Coronary artery (tissue), 2 donors: ENCODE measurements at regions not wholly inside any gene's neighbourhood (a gene's known extent, or its start where the extent isn't known, plus 50 kb on each side); places are given as distances from the start of the nearest gene placed in this dataset.

Source experiments
- DNase-seq: peaks from one replicate; pipeline ENCODE4 v3.0.0-alpha.2; 2017; ENCODE audit warnings: low spot score
- H3K27ac ChIP-seq, 2 donors: fragments of 200-600 bp; sonication (generic); one replicate each; pipeline ENCODE4 v1.5.1; 2016 to 2019
- H3K4me3 ChIP-seq: fragments of 200-600 bp; sonication (generic); 2 replicates; pipeline ENCODE4 v1.5.1; 2016; ENCODE audit warnings: mild to moderate bottlenecking, moderate library complexity
- CTCF ChIP-seq: fragments of 200-600 bp; sonication (generic); IDR thresholded peaks from one replicate; pipeline ENCODE4 v1.5.1; 2019; ENCODE audit warnings: antibody characterized with exemption

DNA sequence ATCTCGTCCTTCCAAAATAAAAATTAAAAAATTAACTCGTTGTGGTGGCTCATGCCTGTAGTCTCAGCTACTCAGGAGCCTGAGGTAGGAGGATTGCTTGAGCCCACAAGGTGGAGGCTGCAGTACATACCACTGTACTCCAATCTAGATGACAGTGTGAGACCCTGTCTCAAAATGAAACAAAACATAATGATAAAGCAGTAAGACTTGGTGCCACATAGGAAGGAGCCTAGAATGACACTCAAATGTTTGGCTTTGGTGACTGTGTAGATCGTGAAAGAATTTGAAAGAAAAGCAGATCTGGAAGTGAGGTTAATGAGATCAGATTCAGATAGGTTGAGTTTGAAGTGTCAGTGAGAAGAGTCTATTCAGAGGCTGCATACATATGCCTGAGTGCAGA lies 150.1 kb upstream of the ATP2B1 start:
- DNase-seq, result no peak
- H3K27ac ChIP-seq, result no peak overlapping the region
- no peak for TF ChIP-seq CTCF

GRCh38 chr12:89857652-89858274 lies 149.1 kb upstream of the ATP2B1 start:
- no peak for DNase-seq

More for the DNA sequence above, 150.1 kb upstream of the ATP2B1 start:
- H3K4me3 ChIP-seq, result no peak overlapping the region

GRCh38 chr12:89856431-89856830 lies 147.8 kb upstream of the ATP2B1 start:
- Histone ChIP-seq H3K27ac (no peak overlapping the region), H3K4me3 (no peak overlapping the region)
- no peak for DNase-seq
- TF ChIP-seq CTCF, result no peak

More at GRCh38 chr12:89857652-89858274, 149.1 kb upstream of the ATP2B1 start:
- Histone ChIP-seq H3K4me3 (no peak overlapping the region), H3K27ac (no peak overlapping the region)
- no peak for TF ChIP-seq CTCF

DNA sequence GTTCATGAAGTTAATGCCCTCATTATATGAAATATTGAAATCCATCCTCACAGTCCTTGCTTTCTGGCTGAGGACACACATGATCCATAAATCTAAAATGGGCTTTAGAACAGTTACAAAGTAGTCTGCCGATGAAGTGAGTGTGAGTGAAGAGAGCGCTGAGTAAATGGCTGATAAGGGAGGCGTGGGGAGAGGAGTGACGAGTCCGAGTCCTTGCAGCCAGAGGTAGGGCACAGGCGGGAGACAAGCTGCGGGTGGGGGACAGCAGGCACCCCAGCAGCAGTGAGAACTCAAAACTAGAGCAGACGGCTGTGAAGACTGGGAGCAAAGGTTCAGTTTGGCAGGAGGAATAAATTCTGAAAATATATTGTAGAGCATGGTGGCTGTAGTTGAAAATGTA lies 140.1 kb upstream of the ATP2B1 start:
- DNase-seq, result no peak
- no peak overlapping the region for H3K4me3 ChIP-seq
- no peak for TF ChIP-seq CTCF
- no peak overlapping the region for H3K27ac ChIP-seq

GRCh38 chr12:89846473-89847055 lies 137.9 kb upstream of the ATP2B1 start:
- Histone ChIP-seq H3K27ac (no peak overlapping the region), H3K4me3 (no peak overlapping the region)
- DNase-seq, result no peak
- TF ChIP-seq CTCF, result no peak

DNA sequence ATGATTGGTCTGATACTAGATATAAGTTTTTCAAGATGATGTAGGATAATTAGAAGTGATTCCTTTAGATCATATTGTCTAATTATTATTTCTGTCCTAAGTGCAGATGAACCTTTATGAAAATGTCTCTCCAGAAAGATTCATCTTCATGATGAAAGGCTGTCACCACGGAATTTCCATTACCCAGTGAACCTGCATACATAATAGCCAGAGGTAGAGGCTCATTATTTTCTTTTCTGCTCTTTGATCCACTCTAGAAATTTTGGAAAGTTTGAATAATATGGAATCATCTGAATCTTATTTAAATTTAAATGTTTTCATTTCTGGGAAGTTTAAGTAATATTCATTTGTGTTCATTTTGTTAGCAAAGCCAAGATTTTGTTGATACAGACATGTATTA lies 137.1 kb upstream of the ATP2B1 start:
- no peak overlapping the region for H3K27ac ChIP-seq
- TF ChIP-seq CTCF, result no peak
- no peak for DNase-seq
- no peak overlapping the region for H3K4me3 ChIP-seq

GRCh38 chr12:89845366-89845765 lies 136.7 kb upstream of the ATP2B1 start:
- Histone ChIP-seq H3K27ac (no peak overlapping the region), H3K4me3 (no peak overlapping the region)
- DNase-seq, result no peak
- TF ChIP-seq CTCF, result no peak
